ENCODE measurements at regions not wholly inside any gene's neighbourhood (a gene's known extent, or its start where the extent isn't known, plus 50 kb on each side); places are given as distances from the start of the nearest gene placed in this dataset.

- WGBS, 2 experiments (ENCODE audit: extremely low coverage in 1 of 2, insufficient coverage in 1 of 2, insufficient read length in 1 of 2, insufficient replicate concordance in 2 of 2, low coverage in 1 of 2, low lambda C conversion rate in 2 of 2, missing lambda C conversion rate in 1 of 2), result 93% methylated on average over 1 of the region's 1 CpG; no CpG with 5 or more reads in 1 of the 2 experiments
- H2AK5ac ChIP-seq (ENCODE audit: low read depth, low read length), result no peak overlapping the region
- no peak overlapping the region for H3K56ac ChIP-seq (replicated peaks; ENCODE audit: insufficient read length, low read depth, low read length)
- no peak overlapping the region for H4K91ac ChIP-seq (replicated peaks; ENCODE audit: insufficient read length, low read length)
- no peak for FAIRE-seq
- no peak overlapping the region for H2BK5ac ChIP-seq (ENCODE audit: low read depth, low read length)
- H3K27me3 ChIP-seq (replicated peaks in 1 of 4; ENCODE audit: control insufficient read depth in 3 of 4, extremely low read depth in 1 of 4, insufficient read depth in 3 of 4, low read length in 3 of 4), result no peaks in the 10 kb centered on the region
- H3K23me2 ChIP-seq (ENCODE audit: low read depth, low read length), result no peaks in the 10 kb centered on the region
- no peaks in the 10 kb centered on the region for H3K36me3 ChIP-seq (ENCODE audit: control insufficient read depth in 2 of 4, insufficient read depth in 4 of 4, low read length in 3 of 4)
- POLR2A ChIA-PET (ENCODE audit: partially characterized antibody), result no interaction called here
- H2AFZ ChIP-seq (ENCODE audit: low read length), result no peak overlapping the region
- no peak overlapping the region for H2BK120ac ChIP-seq (replicated peaks; ENCODE audit: low read depth, low read length)
- CTCF ChIA-PET (ENCODE audit: partially characterized antibody), result interaction anchor here (1.1 kb wide), 1 partner anchor 35 kb away, joined by 3 read pairs; no protein-coding TSS in a partner anchor
- TF ChIP-seq CBX5 (IDR thresholded peaks at IDR 0.05; ENCODE audit: low read depth, low read length), result no peak
- TF ChIP-seq BRCA1 (IDR thresholded peaks at IDR 0.05; ENCODE audit: low read depth, low read length), result no peak
- H3K4me1 ChIP-seq (replicated peaks in 1 of 4; ENCODE audit: control insufficient read depth in 3 of 4, insufficient read depth in 4 of 4, low read length in 3 of 4), result no peaks in the 10 kb centered on the region
- H3K9ac ChIP-seq (replicated peaks in 1 of 4; ENCODE audit: extremely low read depth in 1 of 4, low read depth in 3 of 4, low read length in 3 of 4), result no peak overlapping the region
- DNase-seq (ENCODE audit: low read depth in 1 of 2, low spot score in 2 of 2), result no peak
- H3K4ac ChIP-seq (replicated peaks; ENCODE audit: insufficient read length, low read depth, low read length), result no peak overlapping the region
- H3K23ac ChIP-seq (ENCODE audit: insufficient read length), result no peak overlapping the region
- no peak overlapping the region for H3K4me3 ChIP-seq (ENCODE audit: extremely low read depth in 1 of 4, insufficient read depth in 2 of 4, low read depth in 3 of 4, low read length in 4 of 4)
- H3K79me1 ChIP-seq (ENCODE audit: low read depth, low read length), result no peaks in the 10 kb centered on the region
- no peaks in the 10 kb centered on the region for H4K20me1 ChIP-seq (replicated peaks in 1 of 2; ENCODE audit: control insufficient read depth in 1 of 2, insufficient read depth in 2 of 2, low read length in 2 of 2)
- peaks cover 9 to 11% of the 10 kb centered on the region in 2 experiments; a peak in 3 of 4 replicates for H3K9me3 ChIP-seq (ENCODE audit: insufficient read depth in 2 of 2, low read depth in 1 of 2, low read length in 1 of 2)
- no peak overlapping the region for H3K18ac ChIP-seq (ENCODE audit: extremely low read depth, low read length)
- H3K14ac ChIP-seq (ENCODE audit: insufficient read length), result no peak overlapping the region
- H3K4me2 ChIP-seq (ENCODE audit: insufficient read depth in 1 of 2, low read depth in 2 of 2, low read length in 2 of 2), result no peak overlapping the region
- H4K5ac ChIP-seq (ENCODE audit: insufficient read length, low read depth, low read length), result no peak overlapping the region
- no peak overlapping the region for H3K27ac ChIP-seq (ENCODE audit: low read depth, low read length)
- H4K8ac ChIP-seq (ENCODE audit: extremely low read depth, insufficient read depth, low read length), result no peak overlapping the region
- H3K79me2 ChIP-seq (ENCODE audit: control insufficient read depth in 1 of 2, insufficient read depth in 2 of 2, low read length in 2 of 2), result no peaks in the 10 kb centered on the region
- H2BK15ac ChIP-seq (ENCODE audit: low read length), result no peak overlapping the region
- no peak overlapping the region for H2BK20ac ChIP-seq (ENCODE audit: low read length)
- H2BK12ac ChIP-seq (ENCODE audit: low read depth, low read length), result no peak overlapping the region
These were observed 105.7 kb downstream of the LRRC70 start for GRCh38 chr5:62684310-62684709.

All from H1 (cell line).